ENCODE measurements at regions not wholly inside any gene's neighbourhood (a gene's known extent, or its start where the extent isn't known, plus 50 kb on each side); places are given as distances from the start of the nearest gene placed in this dataset.

DNA sequence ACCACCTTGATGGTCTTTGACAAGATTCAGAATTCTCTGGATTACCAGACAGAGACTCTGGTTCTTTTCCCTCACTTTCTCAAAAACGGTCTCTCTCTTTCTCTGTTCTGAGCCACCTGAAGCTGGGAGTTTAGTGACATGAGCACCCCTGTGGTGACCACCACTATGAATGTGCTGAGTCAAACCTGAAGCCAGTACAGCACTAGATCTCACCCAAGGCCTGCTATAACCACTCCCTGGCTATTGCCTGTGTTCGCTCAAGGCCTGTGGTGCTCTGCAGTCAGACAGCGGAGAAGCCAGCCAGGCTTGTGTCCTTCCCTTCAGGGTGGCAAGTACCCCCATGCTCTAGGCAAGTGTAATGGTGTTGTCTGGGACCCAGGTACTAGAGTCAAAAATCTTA is 828.9 kb upstream of the NXPH2 start:
- TF ChIP-seq, protein P1, sequence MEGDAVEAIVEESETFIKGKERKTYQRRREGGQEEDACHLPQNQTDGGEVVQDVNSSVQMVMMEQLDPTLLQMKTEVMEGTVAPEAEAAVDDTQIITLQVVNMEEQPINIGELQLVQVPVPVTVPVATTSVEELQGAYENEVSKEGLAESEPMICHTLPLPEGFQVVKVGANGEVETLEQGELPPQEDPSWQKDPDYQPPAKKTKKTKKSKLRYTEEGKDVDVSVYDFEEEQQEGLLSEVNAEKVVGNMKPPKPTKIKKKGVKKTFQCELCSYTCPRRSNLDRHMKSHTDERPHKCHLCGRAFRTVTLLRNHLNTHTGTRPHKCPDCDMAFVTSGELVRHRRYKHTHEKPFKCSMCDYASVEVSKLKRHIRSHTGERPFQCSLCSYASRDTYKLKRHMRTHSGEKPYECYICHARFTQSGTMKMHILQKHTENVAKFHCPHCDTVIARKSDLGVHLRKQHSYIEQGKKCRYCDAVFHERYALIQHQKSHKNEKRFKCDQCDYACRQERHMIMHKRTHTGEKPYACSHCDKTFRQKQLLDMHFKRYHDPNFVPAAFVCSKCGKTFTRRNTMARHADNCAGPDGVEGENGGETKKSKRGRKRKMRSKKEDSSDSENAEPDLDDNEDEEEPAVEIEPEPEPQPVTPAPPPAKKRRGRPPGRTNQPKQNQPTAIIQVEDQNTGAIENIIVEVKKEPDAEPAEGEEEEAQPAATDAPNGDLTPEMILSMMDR (conservative IDR thresholded peaks at IDR 0.05; ENCODE audit: control insufficient read depth, insufficient read depth, low read depth, low read length), result no peak
- DNase-seq (ENCODE audit: low read depth), result no peak
- H3K4me3 ChIP-seq (ENCODE audit: control insufficient read depth, low read depth, low read length), result no peak overlapping the region

DNA sequence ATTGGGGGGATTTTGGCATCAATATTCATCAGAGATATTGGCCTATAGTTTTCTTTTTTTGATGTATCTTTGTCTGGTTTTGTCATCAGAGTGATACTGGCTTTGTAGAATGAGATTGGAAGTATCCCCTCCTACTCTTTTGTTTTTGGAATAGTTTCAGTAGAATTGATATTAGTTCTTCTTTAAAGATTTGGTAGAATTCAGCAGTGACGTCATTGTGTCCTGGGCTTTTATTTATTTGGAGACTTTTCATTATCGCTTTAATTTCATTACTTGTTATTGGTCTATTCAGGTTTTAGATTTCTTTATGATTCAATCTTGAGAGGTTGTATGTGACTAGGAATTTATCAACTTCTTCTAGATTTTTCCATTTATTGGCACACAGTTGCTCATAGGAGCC is 825.5 kb upstream of the NXPH2 start:
- no peak for DNase-seq (ENCODE audit: low read depth)
- TF ChIP-seq, protein P1 (conservative IDR thresholded peaks at IDR 0.05; ENCODE audit: control insufficient read depth, insufficient read depth, low read depth, low read length), result no peak
- H3K4me3 ChIP-seq (ENCODE audit: control insufficient read depth, low read depth, low read length), result no peak overlapping the region

DNA sequence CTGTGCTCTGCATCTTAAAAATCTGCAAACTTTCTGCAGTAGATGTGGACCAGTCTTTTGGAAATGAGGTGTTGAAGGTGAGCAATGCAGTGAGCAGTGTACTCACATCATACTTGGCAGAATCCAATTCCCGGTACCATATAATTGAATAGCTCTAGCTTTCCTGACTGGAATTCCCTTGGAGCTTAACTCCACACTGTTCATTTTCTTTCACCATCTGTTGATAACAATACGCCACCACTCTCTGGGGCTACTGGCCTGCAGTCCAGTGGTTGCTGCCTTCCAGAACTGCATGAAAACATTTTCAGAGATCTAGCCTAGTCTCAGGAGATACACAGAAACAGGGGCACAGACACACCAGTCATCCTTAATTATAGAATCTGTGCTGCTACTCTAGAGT is 820.0 kb upstream of the NXPH2 start:
- no peak for DNase-seq (ENCODE audit: low read depth)
- no peak overlapping the region for H3K4me3 ChIP-seq (ENCODE audit: control insufficient read depth, low read depth, low read length)
- TF ChIP-seq, protein P1 (conservative IDR thresholded peaks at IDR 0.05; ENCODE audit: control insufficient read depth, insufficient read depth, low read depth, low read length), result no peak

DNA sequence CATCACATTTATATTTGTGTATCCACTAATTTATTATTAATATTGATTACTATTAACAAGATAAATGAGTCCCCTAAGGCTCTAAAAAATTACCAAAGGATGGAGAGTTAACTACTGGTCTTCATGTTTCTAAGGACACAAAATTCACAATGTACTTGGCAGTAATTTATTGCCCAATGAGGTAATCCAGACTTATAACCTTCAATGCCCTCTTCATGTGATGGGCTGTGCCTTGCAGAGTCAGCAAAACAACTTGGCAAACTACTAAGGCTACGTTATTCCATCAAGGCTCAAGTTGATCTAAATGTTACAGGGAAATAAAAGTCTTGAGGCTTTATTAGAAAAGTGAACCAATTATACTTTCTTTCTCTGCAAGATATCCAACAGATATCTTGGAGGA is 804.9 kb upstream of the NXPH2 start:
- no peak overlapping the region for H3K4me3 ChIP-seq (ENCODE audit: control insufficient read depth, low read depth, low read length)
- no peak for DNase-seq (ENCODE audit: low read depth)
- TF ChIP-seq, protein P1 (conservative IDR thresholded peaks at IDR 0.05; ENCODE audit: control insufficient read depth, insufficient read depth, low read depth, low read length), result no peak

DNA sequence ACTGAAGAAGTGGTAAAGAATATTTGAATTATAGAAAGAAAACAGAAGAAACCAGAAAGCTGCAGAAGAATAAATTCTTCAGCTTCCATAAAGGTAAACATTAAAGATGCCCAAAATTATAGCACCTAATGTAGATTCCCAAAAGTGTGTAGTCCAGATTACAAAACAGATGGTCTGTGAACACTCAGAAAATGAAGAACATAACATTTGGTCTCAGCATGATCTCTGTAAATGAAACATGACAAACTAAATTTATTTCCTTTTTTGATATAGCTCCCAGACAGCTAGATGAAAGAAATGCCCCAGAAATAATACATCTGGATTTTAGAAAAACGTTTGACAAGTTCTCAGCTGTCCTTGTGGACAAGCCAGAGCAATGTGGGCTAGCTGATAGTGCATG is 794.2 kb upstream of the NXPH2 start:
- TF ChIP-seq, protein P1 (conservative IDR thresholded peaks at IDR 0.05; ENCODE audit: control insufficient read depth, insufficient read depth, low read depth, low read length), result no peak
- no peak overlapping the region for H3K4me3 ChIP-seq (ENCODE audit: control insufficient read depth, low read depth, low read length)
- DNase-seq (ENCODE audit: low read depth), result no peak

DNA sequence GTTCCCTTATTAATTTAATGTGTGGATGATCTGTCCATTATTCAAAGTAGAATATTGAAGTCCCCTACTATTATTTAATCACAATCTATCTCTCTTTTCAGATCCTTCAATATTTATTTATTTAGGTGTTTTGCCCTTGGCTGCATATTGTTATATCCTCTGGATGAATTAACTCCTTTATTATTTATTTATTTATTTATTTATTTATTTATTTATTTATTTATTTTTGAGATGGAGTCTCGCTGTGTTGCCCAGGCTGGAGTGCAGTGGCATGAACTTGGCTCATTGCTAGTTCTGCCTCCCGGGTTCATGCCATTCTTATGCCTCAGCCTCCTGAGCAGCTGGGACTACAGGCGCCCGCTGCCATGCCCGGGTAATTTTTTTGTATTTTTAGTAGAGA is 776.6 kb upstream of the NXPH2 start:
- DNase-seq (ENCODE audit: low read depth), result no peak
- TF ChIP-seq, protein P1 (conservative IDR thresholded peaks at IDR 0.05; ENCODE audit: control insufficient read depth, insufficient read depth, low read depth, low read length), result no peak
- H3K4me3 ChIP-seq (ENCODE audit: control insufficient read depth, low read depth, low read length), result no peak overlapping the region

DNA sequence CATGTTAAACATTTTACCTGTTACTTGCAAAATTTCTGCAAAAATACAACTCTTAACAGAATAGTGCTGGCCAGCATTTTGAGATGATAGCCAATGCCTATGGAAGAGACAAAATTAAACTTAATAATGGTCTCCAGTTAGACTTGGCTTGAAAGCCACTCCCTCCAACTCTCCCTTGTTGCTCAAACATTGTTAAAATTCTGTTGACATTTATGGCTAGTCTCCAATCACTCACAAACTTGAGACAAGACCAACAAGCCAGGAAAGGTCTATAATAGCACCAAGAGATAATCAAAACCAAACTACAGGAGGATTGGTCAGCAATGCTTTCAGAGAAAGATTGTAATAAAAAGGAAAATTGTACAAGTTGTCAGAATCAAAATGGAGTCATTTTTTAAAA is 770.7 kb upstream of the NXPH2 start:
- TF ChIP-seq, protein P1 (conservative IDR thresholded peaks at IDR 0.05; ENCODE audit: control insufficient read depth, insufficient read depth, low read depth, low read length), result no peak
- no peak for DNase-seq (ENCODE audit: low read depth)
- no peak overlapping the region for H3K4me3 ChIP-seq (ENCODE audit: control insufficient read depth, low read depth, low read length)
